ENCODE measurements at regions not wholly inside any gene's neighbourhood (a gene's known extent, or its start where the extent isn't known, plus 50 kb on each side); places are given as distances from the start of the nearest gene placed in this dataset.

- peak; percentile 0 for DNase-seq (ENCODE audit: low spot score)
Observed at GRCh38 chr9:115615821-115616665, 498.1 kb upstream of the TNC start.

DNA sequence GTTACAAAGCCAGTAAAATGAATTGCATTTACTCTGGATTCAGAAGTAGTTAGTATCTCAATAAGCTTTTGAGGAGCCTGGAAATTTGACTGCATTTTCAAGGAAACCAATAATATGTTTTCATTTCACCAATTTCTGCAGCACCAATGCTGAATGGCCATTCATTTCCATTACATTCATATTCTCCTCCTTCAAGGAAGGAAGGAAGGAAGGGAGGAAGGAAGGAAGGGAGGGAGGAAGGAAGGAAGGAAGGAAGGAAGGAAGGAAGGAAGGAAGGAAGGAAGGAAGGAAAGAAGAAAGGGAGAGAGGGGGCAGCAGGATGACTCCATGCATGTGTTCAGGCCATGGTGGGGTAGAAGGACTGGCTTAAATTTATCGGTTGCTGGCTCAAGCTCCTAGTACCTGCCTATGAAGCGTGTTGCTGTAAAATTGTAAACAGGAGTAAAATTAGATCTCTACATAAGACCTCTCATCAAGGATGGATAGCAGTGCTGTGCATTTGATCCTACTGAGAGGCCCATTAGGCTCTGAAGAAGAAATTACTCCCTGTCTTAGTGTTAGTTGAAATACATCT, 498.8 kb upstream of the TNC start:
- DNase-seq (ENCODE audit: low spot score), result no peak

- no peak for DNase-seq (ENCODE audit: low spot score)
Observed at GRCh38 chr9:115625251-115625650, 507.3 kb upstream of the TNC start.

GRCh38 chr9:115625954-115626353, 508.0 kb upstream of the TNC start:
- DNase-seq (ENCODE audit: low spot score), result no peak

DNA sequence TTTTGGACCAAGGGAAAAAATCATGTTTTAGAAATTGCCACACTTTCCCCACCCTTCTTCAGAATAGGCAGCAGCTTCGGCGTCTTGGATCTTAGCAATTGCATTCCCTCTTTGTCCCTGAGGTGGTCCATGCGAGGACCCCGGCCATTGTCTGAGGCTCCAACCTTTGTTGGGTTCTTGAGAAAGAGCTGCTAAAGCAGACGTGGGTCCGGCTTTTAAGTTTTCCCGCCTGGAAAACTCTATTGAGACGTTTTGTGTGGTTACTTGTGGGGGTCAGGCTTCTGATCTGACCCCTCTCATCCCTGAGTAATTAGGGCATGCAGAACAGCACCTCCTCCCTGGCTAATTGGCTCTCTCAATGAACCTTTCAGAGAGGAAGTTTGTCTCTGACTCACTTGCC, 509.6 kb upstream of the TNC start:
- DNase-seq (ENCODE audit: low spot score), result no peak

- DNase-seq (ENCODE audit: low spot score), result no peak
Observed at GRCh38 chr9:115628426-115628825, 510.5 kb upstream of the TNC start.

DNA sequence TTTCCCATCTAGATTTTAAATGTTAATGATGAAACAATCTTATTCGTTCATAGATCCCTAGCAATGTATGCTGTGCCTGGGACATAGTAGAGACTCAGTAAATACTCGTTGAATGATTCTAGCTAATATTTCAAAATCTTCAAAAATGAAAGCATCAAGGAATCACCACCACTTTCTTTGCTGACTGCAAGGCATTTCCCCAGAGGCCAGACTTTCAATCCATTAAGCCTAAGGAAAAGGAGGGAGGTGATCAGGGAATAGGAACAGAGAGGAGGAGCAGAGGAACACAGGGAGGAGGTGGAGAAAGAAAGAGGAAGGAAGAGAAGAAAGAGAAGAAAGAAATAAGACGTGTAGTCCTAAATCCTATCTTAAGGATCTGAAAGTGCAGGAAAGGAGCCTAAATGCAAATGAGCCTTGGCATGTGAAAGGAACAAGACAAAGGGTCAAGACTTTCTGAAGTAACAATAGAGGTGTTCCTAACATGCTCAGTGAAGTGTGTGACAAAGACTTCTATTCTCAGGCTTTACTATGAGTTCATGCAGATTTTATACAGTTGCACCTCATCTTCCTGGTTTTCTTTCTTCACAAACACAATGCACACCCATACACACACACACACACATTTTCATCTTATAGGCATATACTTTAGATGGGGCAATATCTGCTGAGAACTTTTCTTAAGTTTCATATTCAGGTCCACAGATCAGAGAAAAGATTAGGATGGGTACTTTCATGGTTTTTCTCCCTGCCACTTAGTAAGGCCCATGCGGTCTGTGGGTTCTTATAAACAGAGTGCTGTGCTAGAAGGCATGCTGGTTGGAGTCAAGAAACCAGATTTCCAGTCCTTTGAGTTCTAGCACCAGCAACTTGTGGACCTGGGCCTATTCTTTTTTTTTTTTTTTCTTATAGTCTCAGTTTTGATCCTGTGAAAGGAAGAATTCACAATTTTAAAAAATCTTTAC, 512.2 kb upstream of the TNC start:
- DNase-seq (ENCODE audit: low spot score), result no peak

DNA sequence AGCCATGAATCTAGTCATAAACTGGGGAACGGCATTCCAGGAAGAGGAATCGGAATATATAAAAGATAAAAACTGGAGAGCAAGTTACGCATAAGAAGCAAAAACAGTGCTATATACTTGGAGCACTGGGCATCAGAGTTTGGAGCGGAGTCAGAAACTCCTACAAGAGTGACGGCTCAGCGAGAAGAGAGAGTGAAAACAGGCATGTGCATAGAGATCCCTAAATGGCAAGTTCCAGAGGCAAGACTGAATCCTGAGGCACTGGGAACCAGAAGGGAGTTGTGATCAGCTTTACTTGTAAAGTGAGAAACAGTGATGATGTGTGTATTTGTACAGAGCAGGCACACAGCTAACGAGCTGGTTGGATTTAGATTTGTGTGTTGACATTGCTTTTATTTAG, 514.4 kb upstream of the TNC start:
- no peak for DNase-seq (ENCODE audit: low spot score)

GRCh38 chr9:115633104-115633503, 515.1 kb upstream of the TNC start:
- DNase-seq (ENCODE audit: low spot score), result no peak

DNA sequence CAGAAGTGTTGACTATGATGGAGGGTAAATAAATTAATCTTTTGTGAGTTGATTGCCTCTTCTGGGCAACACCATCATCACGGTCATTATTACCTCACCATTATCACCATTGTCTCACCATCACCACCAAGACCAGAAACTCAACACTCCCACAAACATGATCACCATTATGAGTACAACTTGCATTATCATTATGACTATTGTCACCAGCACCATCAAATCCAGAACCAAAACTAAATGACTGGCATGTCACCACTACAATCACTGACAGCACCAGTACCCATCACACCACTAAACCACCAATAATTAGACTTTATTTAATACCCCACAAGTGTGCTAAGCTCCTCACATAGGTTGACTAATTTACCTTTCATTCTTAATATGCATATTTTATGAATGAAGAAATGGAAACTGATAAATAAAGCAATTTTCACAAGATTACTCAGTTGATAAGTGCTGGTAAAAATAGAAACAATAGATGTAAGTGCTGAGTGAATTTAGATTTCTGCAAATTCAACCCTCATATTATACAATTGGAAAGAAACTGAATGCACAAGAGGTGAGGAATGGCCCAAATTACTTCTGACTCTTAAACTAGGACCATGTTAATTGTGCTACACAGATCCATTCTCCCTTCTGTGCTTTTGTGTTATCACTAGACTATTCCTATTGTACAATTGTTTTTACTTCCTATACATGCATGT, 517.8 kb upstream of the PAPPA start:
- peak; percentile 24 for DNase-seq (ENCODE audit: low spot score)

- DNase-seq (ENCODE audit: low spot score), result no peak
Observed at GRCh38 chr9:115636596-115636995, 517.0 kb upstream of the PAPPA start.

DNA sequence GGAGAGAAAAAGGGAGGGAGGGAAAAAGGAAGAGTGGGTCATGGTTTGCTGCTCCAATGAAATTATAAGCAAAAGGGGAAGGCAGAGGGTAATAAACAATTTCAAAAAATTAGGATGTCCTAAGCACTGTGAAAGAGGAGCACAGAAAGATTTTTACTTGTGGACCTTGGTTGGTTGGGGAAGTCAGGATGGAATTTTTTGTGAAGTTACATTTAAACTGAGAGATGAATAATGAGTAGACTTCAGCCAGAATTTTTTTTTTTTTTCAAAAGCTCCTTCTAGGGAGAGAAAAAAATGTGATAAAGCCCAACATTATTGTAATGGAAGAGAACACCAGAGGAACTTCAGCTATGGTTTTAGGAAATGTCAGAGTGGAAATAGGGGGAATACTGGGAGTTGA, 515.9 kb upstream of the PAPPA start:
- no peak for DNase-seq (ENCODE audit: low spot score)

GRCh38 chr9:115640887-115641286, 512.7 kb upstream of the PAPPA start:
- DNase-seq (ENCODE audit: low spot score), result no peak

DNA sequence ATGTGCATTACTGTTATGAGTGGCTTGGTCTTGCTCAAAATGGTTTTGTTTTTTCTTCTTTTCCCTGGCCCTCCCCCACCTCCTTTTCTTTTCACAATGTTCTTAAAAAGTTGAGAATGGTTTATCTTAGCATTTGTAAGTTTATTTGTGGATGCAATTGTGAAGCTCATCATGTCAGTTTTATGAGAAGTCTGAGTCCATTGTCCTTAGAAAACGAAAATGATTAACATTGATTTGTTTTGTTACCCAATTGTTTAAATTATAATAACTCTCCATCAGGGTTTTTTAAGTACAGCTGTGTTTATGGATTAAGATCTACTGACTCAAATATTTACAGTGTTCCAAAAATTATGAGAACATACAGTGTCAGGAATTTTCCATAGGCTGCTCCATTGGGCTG, 511.3 kb upstream of the PAPPA start:
- no peak for DNase-seq (ENCODE audit: low spot score)

GRCh38 chr9:115643948-115644727, 509.5 kb upstream of the PAPPA start:
- no peak for DNase-seq (ENCODE audit: low spot score)

DNA sequence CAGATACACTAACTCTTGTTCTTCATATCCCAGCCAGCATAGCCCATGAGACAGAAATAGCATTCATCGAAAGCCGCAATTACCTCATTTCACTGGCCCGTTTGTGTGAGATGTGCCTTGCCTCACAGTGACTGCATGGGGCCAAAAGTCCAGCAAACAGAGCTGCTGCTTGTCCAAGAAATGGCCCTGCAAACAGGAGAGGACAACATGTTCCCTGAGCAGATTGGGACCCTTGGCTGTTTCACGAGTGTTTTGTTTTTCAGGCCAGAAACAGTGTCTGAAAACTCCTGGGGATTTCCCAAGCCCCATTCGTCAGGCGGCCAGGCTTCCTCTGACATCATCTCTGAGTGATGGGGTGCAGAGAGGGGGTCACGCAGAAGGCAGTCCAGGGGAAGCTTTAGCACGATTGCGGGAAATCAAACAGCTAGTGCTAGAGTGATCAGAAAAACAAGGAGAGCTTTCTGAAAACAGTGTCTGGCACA, 503.6 kb upstream of the PAPPA start:
- DNase-seq (ENCODE audit: low spot score), result no peak

DNA sequence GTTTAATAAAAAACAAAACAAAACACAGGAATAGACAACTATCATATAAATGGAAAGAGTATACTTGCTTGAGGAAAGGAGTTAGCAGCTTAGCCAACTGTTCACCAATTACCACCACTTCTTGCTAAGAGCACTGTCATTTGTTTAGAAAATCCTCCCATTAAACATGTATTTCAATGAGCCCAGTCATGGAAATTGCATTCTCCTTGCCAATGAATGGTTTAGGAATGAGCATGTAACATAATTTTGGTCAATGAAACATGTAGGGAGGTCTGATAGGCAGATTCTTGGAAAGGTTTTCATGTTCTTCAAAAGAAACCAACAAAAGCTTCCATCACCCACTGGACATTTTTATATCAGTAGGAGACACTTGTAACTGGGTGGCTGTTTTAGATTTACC, 502.8 kb upstream of the PAPPA start:
- no peak for DNase-seq (ENCODE audit: low spot score)

- DNase-seq (ENCODE audit: low spot score), result no peak
Observed at GRCh38 chr9:115651461-115651860, 502.1 kb upstream of the PAPPA start.

- no peak for DNase-seq (ENCODE audit: low spot score)
Observed at GRCh38 chr9:115653171-115653606, 500.4 kb upstream of the PAPPA start.

DNA sequence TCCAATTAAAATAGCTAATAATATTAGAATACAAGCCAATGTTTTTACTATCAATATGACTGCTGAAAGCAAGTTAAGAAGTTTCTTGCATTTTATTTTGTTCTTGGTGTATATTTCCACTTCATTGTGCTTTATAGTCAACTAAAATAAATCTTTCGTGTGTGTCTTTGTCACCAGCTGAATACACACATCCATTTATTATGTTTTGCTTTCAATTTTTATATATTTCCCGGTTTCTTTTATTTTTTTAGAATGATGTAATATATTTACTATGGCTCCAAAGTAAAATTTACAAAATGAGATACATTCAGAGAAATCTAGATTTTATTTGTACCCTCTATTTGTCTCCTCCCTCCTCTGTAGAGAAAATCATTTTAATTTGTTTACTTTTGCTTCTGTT, 495.9 kb upstream of the PAPPA start:
- no peak for DNase-seq (ENCODE audit: low spot score)

GRCh38 chr9:115665519-115665918, 488.1 kb upstream of the PAPPA start:
- DNase-seq (ENCODE audit: low spot score), result no peak
